H1 (cell line): ENCODE measurements at regions not wholly inside any gene's neighbourhood (a gene's known extent, or its start where the extent isn't known, plus 50 kb on each side); places are given as distances from the start of the nearest gene placed in this dataset.

Experiments used
- CTCF ChIA-PET: fragments of 300-600 bp; sonication (Branson Sonifier 250); formaldehyde crosslinking; loops from one replicate; lab custom pipeline; 2021; ENCODE audit not compliant: partially characterized antibody; lab: Charles Lee
- POLR2A ChIA-PET: fragments of 300-600 bp; sonication (Branson Sonifier 250); formaldehyde crosslinking; loops from one replicate; lab custom pipeline; 2021; ENCODE audit warnings: inconsistent platforms; ENCODE audit not compliant: partially characterized antibody; lab: Charles Lee
- DNase-seq, 2 experiments: peaks; one replicate each; pipeline versions ENCODE4 v3.0.0 to v3.0.0-alpha.2; 2010 to 2022; ENCODE audit warnings: low spot score in 2 of 2, low read depth in 1 of 2, mixed read lengths in 1 of 2
- FAIRE-seq: peaks from 2 replicates; lab custom pipeline; 2011; peaks lifted over from hg19 to GRCh38; lab: Jason Lieb, UNC
- H2AFZ ChIP-seq: 2 replicates; pipeline ENCODE4 v1.8.1; 2012; ENCODE audit warnings: low read length, inconsistent platforms
- H2AK5ac ChIP-seq: 2 replicates; pipeline ENCODE4 v1.6.1; 2013; ENCODE audit warnings: low read depth, low read length
- H2BK120ac ChIP-seq: replicated peaks from 2 replicates; pipeline ENCODE3; 2013; ENCODE audit warnings: low read depth, low read length, inconsistent platforms
- H2BK12ac ChIP-seq: 2 replicates; pipeline ENCODE4 v1.6.1; 2013; ENCODE audit warnings: low read depth, low read length
- H2BK15ac ChIP-seq: 2 replicates; pipeline ENCODE4 v1.6.1; 2013; ENCODE audit warnings: low read length
- H2BK20ac ChIP-seq: 2 replicates; pipeline ENCODE4 v1.6.1; 2013; ENCODE audit warnings: low read length
- H2BK5ac ChIP-seq: 2 replicates; pipeline ENCODE4 v1.6.1; 2013; ENCODE audit warnings: low read depth, low read length
- H3K14ac ChIP-seq: 2 replicates; pipeline ENCODE4 v1.6.1; 2013; ENCODE audit warnings: inconsistent platforms; ENCODE audit not compliant: insufficient read length
- H3K18ac ChIP-seq: 2 replicates; pipeline ENCODE4 v1.6.1; 2013; ENCODE audit warnings: low read length; ENCODE audit errors: extremely low read depth
- H3K23ac ChIP-seq: 2 replicates; pipeline ENCODE4 v1.6.1; 2013; ENCODE audit warnings: inconsistent platforms; ENCODE audit not compliant: insufficient read length
- H3K23me2 ChIP-seq: 2 replicates; pipeline ENCODE4 v1.6.1; 2013; ENCODE audit warnings: low read depth, low read length
- H3K27ac ChIP-seq: 2 replicates; pipeline ENCODE4 v1.6.1; 2011; ENCODE audit warnings: low read depth, low read length, inconsistent platforms
- H3K27me3 ChIP-seq, 4 experiments: replicated peaks in 1 of 4; 1 replicate in 1 of 4; 2 replicates in 3 of 4; pipeline versions ENCODE4 v1.6.1 to v1.8.1; 2011 to 2013; ENCODE audit warnings: low read length in 3 of 4, mild to moderate bottlenecking in 3 of 4, inconsistent platforms in 2 of 4, mixed read lengths in 2 of 4, moderate library complexity in 1 of 4; ENCODE audit not compliant: control insufficient read depth in 3 of 4, insufficient read depth in 3 of 4; ENCODE audit errors: extremely low read depth in 1 of 4
- H3K36me3 ChIP-seq, 4 experiments: 2 replicates each; pipeline versions ENCODE4 v1.6.1 to v1.8.1; 2011 to 2013; ENCODE audit warnings: mild to moderate bottlenecking in 4 of 4, low read length in 3 of 4, moderate library complexity in 2 of 4, control low read depth in 1 of 4, inconsistent platforms in 1 of 4; ENCODE audit not compliant: insufficient read depth in 4 of 4, control insufficient read depth in 2 of 4
- H3K4ac ChIP-seq: replicated peaks from 2 replicates; pipeline ENCODE3; 2013; ENCODE audit warnings: low read length, low read depth, mixed read lengths, inconsistent platforms; ENCODE audit not compliant: insufficient read length
- H3K4me1 ChIP-seq, 4 experiments: replicated peaks in 1 of 4; 1 replicate in 1 of 4; 2 replicates in 3 of 4; pipeline versions ENCODE4 v1.6.1 to v1.8.1; 2011 to 2013; ENCODE audit warnings: low read length in 3 of 4, inconsistent platforms in 2 of 4, mixed read lengths in 1 of 4; ENCODE audit not compliant: insufficient read depth in 4 of 4, control insufficient read depth in 3 of 4
- H3K4me2 ChIP-seq, 2 experiments: 2 replicates each; pipeline versions ENCODE4 v1.6.1 to v1.8.1; 2011 to 2013; ENCODE audit warnings: low read depth in 2 of 2, low read length in 2 of 2, control low read depth in 1 of 2, inconsistent platforms in 1 of 2, mild to moderate bottlenecking in 1 of 2; ENCODE audit not compliant: insufficient read depth in 1 of 2
- H3K4me3 ChIP-seq, 4 experiments: fragments of 200-600, 300-600 bp in 1 of 4; sonication (generic), shearing (Covaris generic), sonication (Bioruptor Twin) in 1 of 4; 2 replicates each; pipeline versions ENCODE4 v1.5.1 to v1.8.1; 2011 to 2016; ENCODE audit warnings: low read length in 4 of 4, low read depth in 3 of 4, control low read depth in 2 of 4, inconsistent platforms in 2 of 4, mild to moderate bottlenecking in 2 of 4, mixed read lengths in 1 of 4, moderate library complexity in 1 of 4; ENCODE audit not compliant: insufficient read depth in 2 of 4; ENCODE audit errors: extremely low read depth in 1 of 4
- H3K56ac ChIP-seq: replicated peaks from 2 replicates; pipeline ENCODE3; 2013; ENCODE audit warnings: low read depth, mild to moderate bottlenecking, mixed read lengths, low read length, inconsistent platforms; ENCODE audit not compliant: insufficient read length
- H3K79me1 ChIP-seq: 2 replicates; pipeline ENCODE4 v1.6.1; 2013; ENCODE audit warnings: low read depth, low read length, control low read depth
- H3K79me2 ChIP-seq, 2 experiments: 2 replicates each; pipeline versions ENCODE4 v1.6.1 to v1.8.1; 2012 to 2013; ENCODE audit warnings: low read length in 2 of 2, mild to moderate bottlenecking in 2 of 2, inconsistent platforms in 1 of 2; ENCODE audit not compliant: insufficient read depth in 2 of 2, control insufficient read depth in 1 of 2
- H3K9ac ChIP-seq, 4 experiments: replicated peaks in 1 of 4; 1 replicate in 1 of 4; 2 replicates in 3 of 4; pipeline versions ENCODE4 v1.6.1 to v1.8.1; 2011 to 2013; ENCODE audit warnings: low read depth in 3 of 4, low read length in 3 of 4, control low read depth in 2 of 4, mild to moderate bottlenecking in 2 of 4, moderate library complexity in 2 of 4, inconsistent platforms in 1 of 4; ENCODE audit errors: extremely low read depth in 1 of 4
- H3K9me3 ChIP-seq, 2 experiments: 2 replicates each; pipeline versions ENCODE4 v1.6.1 to v1.8.1; 2012 to 2013; ENCODE audit warnings: mild to moderate bottlenecking in 2 of 2, moderate library complexity in 2 of 2, control low read depth in 1 of 2, inconsistent platforms in 1 of 2, low read depth in 1 of 2, low read length in 1 of 2, mixed read lengths in 1 of 2; ENCODE audit not compliant: insufficient read depth in 2 of 2
- H4K20me1 ChIP-seq, 2 experiments: replicated peaks in 1 of 2; 2 replicates each; pipeline versions ENCODE3 to v1.8.1; 2011 to 2013; ENCODE audit warnings: inconsistent platforms in 2 of 2, low read length in 2 of 2, mild to moderate bottlenecking in 1 of 2; ENCODE audit not compliant: insufficient read depth in 2 of 2, control insufficient read depth in 1 of 2
- H4K5ac ChIP-seq: 2 replicates; pipeline ENCODE4 v1.6.1; 2013; ENCODE audit warnings: low read length, low read depth, mixed read lengths, inconsistent platforms; ENCODE audit not compliant: insufficient read length
- H4K8ac ChIP-seq: 2 replicates; pipeline ENCODE4 v1.8.0; 2013; ENCODE audit warnings: mild to moderate bottlenecking, moderate library complexity, low read length, inconsistent platforms; ENCODE audit not compliant: insufficient read depth; ENCODE audit errors: extremely low read depth
- H4K91ac ChIP-seq: replicated peaks from 2 replicates; pipeline ENCODE3; 2013; ENCODE audit warnings: low read length, mixed read lengths, inconsistent platforms; ENCODE audit not compliant: insufficient read length
- ASH2L ChIP-seq: fragments of 200-600, 300-600 bp; sonication (generic); IDR thresholded peaks from one replicate; pipeline ENCODE4 v1.7.1; 2017; ENCODE audit warnings: low read length
- BACH1 ChIP-seq: IDR thresholded peaks from 2 replicates; pipeline ENCODE4 v1.6.1; 2012; ENCODE audit warnings: low read length, improper control_type of control experiment
- CHD2 ChIP-seq: IDR thresholded peaks from 2 replicates; pipeline ENCODE4 v1.6.1; 2012; ENCODE audit warnings: low read length, improper control_type of control experiment
- CTBP2 ChIP-seq: IDR thresholded peaks from 2 replicates; pipeline ENCODE4 v1.7.0; 2011; ENCODE audit warnings: borderline replicate concordance, mild to moderate bottlenecking, moderate library complexity, mixed read lengths, low read length; ENCODE audit not compliant: insufficient read depth, insufficient read length
- EZH2 ChIP-seq: fragments of 200-600 bp; sonication (generic); IDR thresholded peaks from 2 replicates; pipeline ENCODE4 v1.7.1; 2012; ENCODE audit warnings: low read depth, mild to moderate bottlenecking, moderate library complexity, low read length, inconsistent platforms; ENCODE audit not compliant: severe bottlenecking
- GABPA ChIP-seq: IDR thresholded peaks from 2 replicates; pipeline ENCODE4 v1.6.1; 2011; ENCODE audit warnings: mild to moderate bottlenecking, low read length, moderate library complexity, borderline replicate concordance; ENCODE audit not compliant: insufficient read depth
- JUND ChIP-seq: IDR thresholded peaks from 2 replicates; pipeline ENCODE4 v1.6.1; 2011; ENCODE audit warnings: mild to moderate bottlenecking, improper control_type of control experiment, low read length
- KDM1A ChIP-seq: fragments of 200-600, 300-600 bp; sonication (generic); IDR thresholded peaks from 2 replicates; pipeline ENCODE4 v1.7.1; 2016; ENCODE audit warnings: mild to moderate bottlenecking, low read length, borderline replicate concordance
- KDM4A ChIP-seq: IDR thresholded peaks from one replicate; pipeline ENCODE4 v1.7.1; 2012; ENCODE audit warnings: low read depth, mild to moderate bottlenecking, moderate library complexity, low read length, inconsistent platforms; ENCODE audit not compliant: severe bottlenecking
- POLR2AphosphoS5 ChIP-seq: IDR thresholded peaks from 2 replicates; pipeline ENCODE4 v1.6.1; 2011; ENCODE audit warnings: low read depth, low read length
- RFX5 ChIP-seq: IDR thresholded peaks from 2 replicates; pipeline ENCODE4 v1.6.1; 2011; ENCODE audit warnings: low read depth, low read length, improper control_type of control experiment, borderline replicate concordance
- SUZ12 ChIP-seq: fragments of 200-600 bp; sonication (generic); IDR thresholded peaks from 2 replicates; pipeline ENCODE4 v1.6.1; 2012; ENCODE audit warnings: mild to moderate bottlenecking, inconsistent platforms, low read length, moderate library complexity, mixed read lengths
- TAF7 ChIP-seq: optimal IDR thresholded peaks from 2 replicates; pipeline ENCODE3; 2011; ENCODE audit warnings: low read depth, mild to moderate bottlenecking, inconsistent platforms, low read length, moderate library complexity, borderline replicate concordance
- TEAD4 ChIP-seq: IDR thresholded peaks from 2 replicates; pipeline ENCODE4 v1.6.1; 2012; ENCODE audit warnings: low read depth, low read length, inconsistent platforms, mixed read lengths
- YY1 ChIP-seq: IDR thresholded peaks from 2 replicates; pipeline ENCODE4 v1.6.1; 2011; ENCODE audit warnings: low read depth, mild to moderate bottlenecking, low read length
- ZNF274 ChIP-seq: IDR thresholded peaks from 2 replicates; pipeline ENCODE4 v1.7.0; 2012; ENCODE audit warnings: low read length, borderline replicate concordance; ENCODE audit errors: extremely low read depth
- WGBS, 2 experiments: shearing (Covaris generic) in 1 of 2; methylation state at CpG; one replicate each; pipeline versions ENCODE4 v1.1.6 to v1.1.7; 2013 to 2015; ENCODE audit warnings: low lambda C conversion rate in 2 of 2, mixed read lengths in 2 of 2, inconsistent platforms in 1 of 2, low coverage in 1 of 2, missing lambda C conversion rate in 1 of 2; ENCODE audit not compliant: insufficient replicate concordance in 2 of 2, insufficient coverage in 1 of 2, insufficient read length in 1 of 2; ENCODE audit errors: extremely low coverage in 1 of 2, missing lambda C conversion rate in 1 of 2; 5-methylcytosine and 5-hydroxymethylcytosine counted together

DNA sequence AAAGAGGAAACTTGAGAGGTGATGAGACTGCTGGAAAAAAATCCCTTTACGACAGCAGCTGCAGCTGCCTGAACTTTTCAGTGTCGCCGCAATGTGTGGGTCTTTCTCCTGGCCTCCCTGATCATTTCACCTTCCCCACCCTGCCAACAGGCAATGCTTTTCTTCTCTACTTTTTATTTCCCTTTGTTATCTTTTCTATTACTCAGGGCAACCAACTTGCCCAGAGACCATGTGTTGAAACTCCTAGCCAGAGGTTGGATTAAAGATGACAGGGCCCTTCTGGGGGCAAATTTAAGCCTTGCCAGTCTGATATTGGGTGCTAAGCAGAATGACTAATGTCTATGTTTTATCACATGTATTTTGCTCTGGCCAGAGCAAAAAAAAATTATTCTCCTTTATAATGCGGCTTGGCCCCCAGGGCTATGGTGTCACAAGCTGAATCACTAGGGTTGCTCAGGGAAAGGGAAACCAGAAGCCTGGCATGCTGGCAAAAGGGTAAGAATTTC is 51.5 kb upstream of the CFAP20DC start:
- Histone ChIP-seq H2BK15ac (no peak overlapping the region), H3K14ac (no peak overlapping the region), H3K4me1 (peaks cover 0 to 3% (median 0%) of the 10 kb centered on the region in 4 experiments; a peak in 1 of 7 replicates), H4K91ac (no peak overlapping the region), H3K4ac (no peak overlapping the region), H3K23me2 (no peaks in the 10 kb centered on the region), H3K79me2 (no peaks in the 10 kb centered on the region), H3K79me1 (no peaks in the 10 kb centered on the region), H3K4me3 (no peak overlapping the region), H3K9ac (no peak overlapping the region), H3K18ac (no peak overlapping the region), H2BK12ac (no peak overlapping the region), H3K27me3 (no peaks in the 10 kb centered on the region), H4K20me1 (no peaks in the 10 kb centered on the region), H3K23ac (no peak overlapping the region), H4K8ac (no peak overlapping the region), H3K27ac (no peak overlapping the region), H3K9me3 (no peaks in the 10 kb centered on the region), H2AFZ (no peak overlapping the region), H4K5ac (no peak overlapping the region), H2AK5ac (no peak overlapping the region), H3K36me3 (no peaks in the 10 kb centered on the region), H3K56ac (no peak overlapping the region), H2BK5ac (no peak overlapping the region), H2BK20ac (no peak overlapping the region), H2BK120ac (no peak overlapping the region), H3K4me2 (no peak overlapping the region)
- WGBS, 2 experiments: 97% methylated on average over 4 of the region's 4 CpGs; no CpG with 5 or more reads in 1 of the 2 experiments
- DNase-seq (no peak), FAIRE-seq (no peak)
- POLR2A ChIA-PET: no interaction called here
- CTCF ChIA-PET: no interaction called here
- TF ChIP-seq TAF7 (no peak), CTBP2 (no peak), GABPA (no peak), TEAD4 (no peak), KDM4A (no peak), JUND (no peak), RFX5 (no peak), BACH1 (no peak), EZH2 (no peak), CHD2 (no peak), ZNF274 (no peak), SUZ12 (no peak), ASH2L (no peak), YY1 (no peak), KDM1A (no peak), POLR2AphosphoS5 (no peak)
